Left hindlimb (tissue), 1 donor: ENCODE measurements at regions not wholly inside any gene's neighbourhood (a gene's known extent, or its start where the extent isn't known, plus 50 kb on each side); places are given as distances from the start of the nearest gene placed in this dataset.
"Not testable (repeated sequence)": the region's sequence is repeated elsewhere in the genome, so short reads cannot be mapped to it uniquely, and the experiment has no call there.

ENCODE experiments used
- DNase-seq: peaks from one replicate; pipeline ENCODE4 v3.0.0-alpha.2; 2018

DNA sequence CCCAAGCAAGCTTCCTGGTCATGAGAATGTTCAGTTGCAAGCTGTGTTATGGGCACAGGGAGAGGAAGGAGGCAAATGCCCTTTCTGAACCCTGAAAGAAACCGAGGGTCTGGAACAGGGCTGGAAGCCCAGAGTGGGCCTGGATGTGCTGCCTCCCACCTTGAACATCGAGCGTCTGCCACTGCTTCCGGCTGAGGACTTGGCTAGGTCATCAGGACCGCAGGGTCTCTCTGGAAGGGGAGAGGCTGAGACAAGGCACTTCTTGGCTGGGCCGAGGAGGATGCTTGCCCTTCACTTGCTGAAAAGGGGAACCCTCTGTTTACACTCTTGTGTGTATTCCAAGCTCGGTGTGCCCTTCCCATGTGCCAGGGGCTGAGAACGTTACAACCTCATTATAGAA, 168.0 kb upstream of the C1orf174 start:
- DNase-seq, result no peak

DNA sequence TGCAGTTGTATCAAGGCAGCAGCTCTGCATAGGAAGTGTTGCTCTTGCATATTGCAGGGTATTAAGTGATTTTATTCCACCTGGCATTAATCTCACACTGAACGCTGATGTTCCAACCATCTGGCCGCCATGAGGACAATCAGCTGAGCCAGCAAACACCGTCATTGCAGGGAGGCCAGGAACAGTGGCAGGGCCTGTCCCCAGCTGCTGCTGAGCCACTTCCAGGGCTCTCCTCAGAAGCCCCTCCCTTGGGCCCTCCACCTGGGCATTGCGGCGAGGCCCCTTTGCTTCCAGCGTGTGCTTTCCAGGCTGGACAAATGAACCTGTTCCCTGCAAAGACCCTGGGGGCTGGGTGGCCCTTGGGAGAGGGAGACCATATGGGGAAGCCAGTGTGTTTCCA, 171.6 kb upstream of the C1orf174 start:
- DNase-seq, result no peak

DNA sequence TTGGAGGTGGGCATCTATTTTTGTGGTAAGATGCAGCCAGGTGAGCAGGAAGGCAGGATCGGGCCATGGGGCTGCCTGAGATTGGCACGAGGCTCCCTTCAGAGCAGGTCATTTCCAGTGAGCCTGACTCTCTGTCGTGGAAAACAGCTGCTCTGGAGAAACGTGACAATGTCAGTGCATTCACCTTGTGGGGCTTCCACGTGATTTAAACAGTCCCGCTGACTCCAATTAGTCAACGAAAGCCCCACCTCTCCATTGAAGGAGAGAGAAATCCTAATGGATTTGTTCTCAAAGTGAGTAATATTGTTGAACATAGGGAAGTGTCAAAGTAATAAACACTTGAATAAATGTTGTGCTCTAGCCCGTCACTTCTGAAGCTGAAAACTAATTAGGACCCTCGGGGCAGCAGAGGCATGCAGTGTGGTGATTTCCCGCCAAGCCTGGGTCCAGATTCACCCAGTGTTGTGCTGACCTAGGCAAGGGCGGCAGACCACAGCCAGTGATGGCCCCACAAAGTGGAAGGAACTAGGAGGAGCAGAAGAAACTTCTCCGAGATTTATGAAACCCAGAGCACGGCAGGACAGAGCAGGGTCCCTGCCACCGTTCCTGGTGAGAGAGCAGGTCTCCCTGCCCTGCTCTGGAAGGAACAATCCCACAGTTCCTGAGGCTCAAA, 172.5 kb upstream of the C1orf174 start:
- DNase-seq, result no peak

DNA sequence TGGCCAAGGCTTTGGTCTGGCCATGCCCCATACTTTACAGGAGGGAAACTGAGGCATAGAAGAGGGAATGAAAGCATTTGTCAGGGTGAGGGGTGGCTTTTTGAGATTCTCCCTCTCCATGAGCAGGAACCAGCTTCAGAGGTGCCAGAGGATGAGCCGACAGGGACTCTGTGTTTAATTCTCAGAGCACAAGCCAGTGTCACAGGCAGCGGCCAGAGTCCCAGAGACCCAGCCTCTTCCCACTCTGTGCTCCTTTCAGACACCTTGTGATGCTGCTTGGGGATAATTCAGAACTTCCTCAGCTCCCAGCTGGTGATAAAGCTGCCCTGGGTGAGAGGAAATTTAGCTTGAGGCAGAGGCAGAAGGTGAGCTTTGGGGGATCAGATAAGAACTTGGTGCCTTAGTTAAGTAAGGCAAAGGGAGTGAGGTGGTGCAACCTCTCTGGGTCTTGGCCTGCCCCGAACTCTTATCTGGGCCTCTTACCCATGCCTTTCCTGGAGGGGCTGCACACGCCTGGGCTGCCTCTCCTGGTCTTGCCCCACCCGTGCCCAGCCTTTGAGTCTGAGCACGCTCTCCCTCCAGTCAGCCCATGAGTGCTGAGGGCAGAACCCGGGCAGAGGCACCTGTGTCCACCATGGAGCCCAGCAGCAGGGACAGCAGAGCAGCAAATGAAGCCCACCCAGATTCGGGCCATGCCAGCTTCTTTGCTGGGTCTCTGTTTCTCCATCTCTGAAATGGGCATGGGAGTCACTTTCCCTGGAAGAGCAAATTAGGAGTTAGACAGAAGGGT, 175.6 kb upstream of the C1orf174 start:
- no peak for DNase-seq

DNA sequence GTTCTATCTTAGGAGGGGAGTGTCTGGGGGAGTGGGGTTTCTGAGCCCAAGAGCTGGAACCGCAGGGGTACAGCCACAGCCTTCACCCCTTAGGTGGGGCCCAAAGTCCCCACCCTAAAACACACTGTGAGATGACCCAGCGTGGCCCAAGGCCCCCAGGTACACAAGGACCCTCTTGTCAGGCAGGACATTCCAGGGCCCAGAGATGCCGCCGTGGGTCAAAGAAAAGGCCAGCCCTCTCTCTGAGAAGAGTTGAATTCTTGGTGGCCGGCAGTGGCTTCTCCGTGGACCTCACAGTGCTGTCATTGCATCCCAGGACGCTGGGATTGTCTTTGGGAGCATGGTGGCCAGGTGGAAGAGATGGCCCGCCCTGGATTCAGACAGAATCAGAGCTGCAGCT, 176.3 kb upstream of the C1orf174 start:
- no peak for DNase-seq

DNA sequence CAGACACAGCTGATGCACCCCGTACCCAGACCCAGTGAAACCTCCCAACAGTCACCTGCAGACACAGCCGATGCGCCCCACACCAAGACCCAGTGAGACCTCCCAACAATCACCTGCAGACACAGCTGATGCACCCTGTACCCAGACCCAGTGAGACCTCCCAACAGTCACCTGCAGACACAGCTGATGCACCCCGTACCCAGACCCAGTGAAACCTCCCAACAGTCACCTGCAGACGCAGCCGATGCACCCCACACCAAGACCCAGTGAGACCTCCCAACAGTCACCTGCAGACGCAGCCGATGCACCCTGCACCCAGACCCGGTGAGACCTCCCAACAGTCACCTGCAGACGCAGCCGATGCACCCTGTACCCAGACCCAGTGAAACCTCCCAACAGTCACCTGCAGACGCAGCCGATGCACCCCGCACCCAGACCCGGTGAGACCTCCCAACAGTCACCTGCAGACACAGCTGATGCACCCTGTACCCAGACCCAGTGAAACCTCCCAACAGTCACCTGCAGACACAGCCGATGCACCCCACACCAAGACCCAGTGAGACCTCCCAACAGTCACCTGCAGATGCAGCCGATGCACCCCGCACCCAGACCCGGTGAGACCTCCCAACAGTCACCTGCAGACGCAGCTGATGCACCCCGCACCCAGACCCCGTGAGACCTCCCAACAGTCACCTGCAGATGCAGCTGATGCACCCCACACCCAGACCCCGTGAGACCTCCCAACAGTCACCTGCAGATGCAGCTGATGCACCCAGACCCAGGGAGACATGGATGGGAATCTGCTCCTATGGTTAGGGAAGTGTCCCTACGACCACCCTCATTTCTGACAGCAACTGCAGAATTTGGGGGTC, 178.3 kb upstream of the C1orf174 start:
- not testable (repeated sequence) for DNase-seq

DNA sequence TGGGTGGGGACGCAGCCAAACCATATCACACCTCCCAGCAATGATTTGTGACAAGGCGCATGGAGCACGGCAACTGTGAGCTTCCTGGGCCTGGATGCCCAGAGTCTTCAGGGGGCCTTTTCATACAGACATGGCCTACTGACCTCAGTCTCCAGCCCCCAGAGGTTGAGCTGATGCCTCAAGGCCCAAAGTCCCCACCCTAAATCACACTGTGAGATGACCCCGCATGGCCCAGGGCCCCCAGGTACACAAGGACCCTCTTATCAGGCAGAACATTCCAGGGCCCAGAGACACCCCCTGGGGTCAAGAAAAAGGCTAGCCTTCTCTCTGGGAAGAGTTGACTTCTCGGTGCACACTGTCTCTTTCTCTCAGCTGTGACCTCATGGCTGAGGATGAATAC, 179.7 kb upstream of the C1orf174 start:
- DNase-seq, result no peak

DNA sequence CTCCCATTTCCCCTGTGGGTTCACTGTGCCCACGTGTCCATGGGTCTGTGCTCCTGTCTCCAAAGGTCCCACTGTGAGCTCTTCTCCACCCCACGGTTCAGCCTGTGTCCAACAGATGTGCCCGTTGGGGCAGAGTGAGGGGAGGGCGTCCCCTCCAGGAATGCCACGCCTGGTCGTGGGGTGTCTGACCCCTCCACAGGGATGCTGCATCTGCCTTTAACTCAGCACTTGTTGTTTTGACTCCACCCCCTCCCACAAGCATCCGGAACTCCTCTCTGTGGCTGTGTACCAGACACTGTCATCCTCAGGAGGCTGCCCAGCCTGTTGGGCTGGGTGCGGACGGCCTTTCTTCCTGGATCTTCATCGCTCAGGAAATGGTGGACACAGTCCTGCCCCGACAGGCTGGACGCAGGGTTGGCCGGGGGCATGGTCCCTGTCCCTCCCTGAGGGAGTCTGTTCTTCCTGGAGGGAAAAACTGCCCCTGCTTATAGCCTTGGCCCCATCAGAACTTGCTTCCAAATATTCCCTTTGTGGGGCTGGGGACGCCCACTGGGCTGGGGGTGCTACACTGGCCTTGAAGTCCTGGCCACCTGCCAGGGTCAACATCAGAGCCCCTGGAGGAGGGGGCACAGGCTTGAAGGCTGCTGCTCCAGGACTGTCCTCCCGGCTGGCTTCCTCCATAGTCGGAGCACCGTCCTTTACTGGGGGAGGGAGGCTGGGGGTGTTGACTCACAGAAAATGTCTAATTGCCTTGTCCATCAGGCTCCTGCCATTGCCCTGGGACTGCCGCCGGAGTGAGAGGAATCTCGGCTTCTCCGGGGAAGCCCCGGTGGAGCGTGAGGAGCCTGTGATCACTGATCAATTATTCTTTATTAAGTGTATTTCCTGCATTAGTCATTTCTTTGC, 182.0 kb upstream of the C1orf174 start:
- no peak for DNase-seq

DNA sequence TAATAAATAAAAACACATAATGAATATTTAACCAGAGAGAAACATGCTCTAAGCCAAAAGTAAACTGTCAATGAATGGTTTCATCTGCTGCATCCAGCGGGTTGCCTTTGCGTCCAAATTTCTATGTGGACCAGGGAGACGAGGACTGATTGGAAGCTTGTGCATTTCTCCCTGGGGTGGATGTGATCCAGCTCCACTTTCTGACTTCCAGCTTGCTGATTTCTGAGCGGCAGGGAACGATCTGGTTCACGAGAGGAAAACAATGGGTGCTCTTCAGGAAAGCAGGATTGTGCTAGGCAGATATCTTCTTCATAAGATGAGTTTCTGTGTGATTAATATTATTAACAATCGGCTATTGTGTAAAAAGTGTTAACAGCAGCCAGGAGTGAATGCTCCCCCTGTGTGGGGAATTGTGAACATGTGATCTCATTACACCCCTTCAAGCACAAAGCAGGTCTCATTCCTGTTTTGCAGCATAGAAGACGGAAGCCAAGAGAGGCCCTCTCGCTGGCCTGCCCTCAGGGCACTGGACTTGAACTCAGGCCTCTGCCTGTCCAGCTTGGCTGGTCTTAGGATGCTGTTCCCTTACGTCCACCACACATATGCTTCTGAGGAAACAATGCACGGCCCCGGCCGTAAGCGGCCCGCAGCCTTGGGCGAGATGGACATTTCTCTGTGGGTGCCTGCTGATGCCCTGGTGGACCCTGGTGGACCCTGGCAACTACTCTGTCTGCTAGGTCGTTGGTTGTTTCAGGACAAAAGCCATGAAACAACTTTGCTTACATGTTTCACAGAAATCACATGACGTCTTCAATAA, 183.4 kb upstream of the C1orf174 start:
- DNase-seq, result no peak

DNA sequence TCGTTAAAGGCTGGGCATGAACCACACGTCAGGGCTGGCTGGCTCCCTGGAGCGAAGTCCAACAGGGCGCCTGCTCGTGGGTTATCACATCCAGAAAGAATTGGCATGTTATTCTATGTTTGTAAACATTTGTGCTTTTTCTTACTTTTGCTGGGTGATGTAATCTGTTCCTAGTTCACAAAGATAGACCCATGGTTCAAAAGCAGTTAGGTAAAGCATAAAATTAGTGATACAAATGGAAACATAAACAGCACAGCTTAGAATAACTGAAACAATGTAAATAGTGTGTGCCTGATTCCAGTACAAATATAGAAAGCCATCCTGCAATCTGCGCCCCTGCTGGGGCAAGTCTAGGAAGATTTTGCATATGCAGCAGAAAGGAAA, 184.0 kb upstream of the C1orf174 start:
- no peak for DNase-seq

DNA sequence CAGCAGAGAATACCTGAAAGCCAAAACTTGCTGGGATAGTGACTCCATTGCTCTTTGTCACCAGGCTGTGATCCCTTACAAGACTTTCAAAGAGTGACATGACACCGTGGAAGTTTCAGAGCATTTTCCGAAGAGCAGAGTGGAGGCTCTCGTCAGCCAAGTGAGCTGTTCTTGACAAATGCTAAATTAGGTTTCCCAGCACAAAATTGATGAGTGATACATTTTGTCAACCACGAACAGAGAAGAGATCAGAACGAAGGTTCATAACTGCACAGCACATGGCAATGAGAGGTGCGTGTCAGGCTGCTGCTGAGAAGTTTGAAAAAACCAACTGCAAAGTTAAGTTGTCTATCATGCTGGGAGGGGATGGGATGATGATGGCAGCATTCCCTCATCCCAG, 184.4 kb upstream of the C1orf174 start:
- DNase-seq, result no peak

DNA sequence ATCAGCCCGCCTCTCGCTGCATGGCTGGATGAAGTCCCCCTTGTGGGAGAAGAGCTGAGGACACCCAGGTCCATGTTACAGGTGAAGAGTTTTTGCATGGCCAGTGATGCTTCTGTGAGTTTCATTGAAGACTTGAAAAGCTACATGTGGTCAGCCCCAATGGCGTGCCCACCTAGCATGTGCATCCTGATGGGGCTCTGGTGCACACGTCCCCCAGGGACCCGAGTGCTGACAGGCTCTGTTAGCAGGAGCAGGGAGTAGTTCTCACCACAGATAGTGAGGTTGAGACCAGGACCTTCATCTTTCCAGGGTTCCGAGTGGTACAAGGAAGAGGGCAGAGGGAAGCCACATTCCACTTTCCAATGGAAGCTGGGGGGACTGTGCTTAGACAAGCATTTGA, 184.8 kb upstream of the C1orf174 start:
- no peak for DNase-seq

DNA sequence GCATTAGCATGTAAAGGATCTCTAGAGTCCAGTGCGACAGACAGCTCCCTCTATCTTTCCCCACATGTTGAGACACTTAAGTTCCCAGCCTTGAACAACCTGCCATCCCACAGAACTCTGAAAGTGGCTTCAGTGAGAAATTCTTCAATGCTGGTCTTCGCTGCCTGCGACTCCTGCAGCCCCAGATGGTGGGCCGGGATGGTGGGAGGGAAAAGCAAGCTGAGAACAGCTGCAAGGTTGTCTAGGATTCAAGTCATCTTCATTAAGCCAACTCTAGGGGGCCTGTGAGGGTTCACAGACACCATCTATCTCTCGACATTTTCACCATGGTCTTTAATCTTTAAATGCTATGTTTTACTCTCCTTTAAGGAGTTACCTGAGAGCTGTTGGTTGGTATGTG, 185.5 kb upstream of the C1orf174 start:
- DNase-seq, result no peak

DNA sequence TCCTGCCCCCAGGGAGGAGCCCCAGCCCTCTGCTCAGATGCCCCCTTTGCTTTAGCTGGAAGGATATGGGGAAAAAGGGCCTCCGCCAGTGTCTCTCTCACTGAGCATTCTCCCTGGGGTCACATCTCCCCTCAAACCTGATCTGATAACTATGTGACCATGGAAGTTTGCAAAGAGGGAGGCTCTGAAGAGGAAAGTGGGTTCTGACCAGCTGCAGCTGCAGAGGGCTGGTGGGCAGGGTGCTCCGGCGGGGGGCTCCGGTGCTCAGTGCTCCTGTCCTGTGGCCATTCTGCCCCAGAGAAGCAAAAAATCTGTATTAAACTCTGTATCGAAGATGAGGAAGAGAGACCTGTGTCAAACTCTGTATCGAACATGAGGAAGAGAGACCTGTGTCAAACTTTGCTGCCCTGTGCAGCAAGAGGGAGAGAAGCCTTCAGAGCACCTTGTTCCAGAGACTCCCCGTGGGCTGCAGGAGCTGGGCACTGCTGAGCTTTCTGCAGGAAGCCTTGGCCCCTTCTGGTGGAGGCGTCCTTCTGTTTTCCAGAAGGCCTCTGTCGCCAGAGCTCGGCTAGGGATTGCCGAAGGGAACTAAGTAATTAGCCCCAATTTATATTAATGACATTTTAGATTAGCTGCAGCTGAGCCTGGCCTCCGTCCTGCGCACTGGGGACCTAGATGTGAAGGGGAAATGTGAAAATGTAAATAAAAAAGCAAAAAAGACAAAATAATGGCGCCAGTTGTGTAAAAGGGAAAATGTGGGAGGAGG, 186.2 kb upstream of the C1orf174 start:
- no peak for DNase-seq

DNA sequence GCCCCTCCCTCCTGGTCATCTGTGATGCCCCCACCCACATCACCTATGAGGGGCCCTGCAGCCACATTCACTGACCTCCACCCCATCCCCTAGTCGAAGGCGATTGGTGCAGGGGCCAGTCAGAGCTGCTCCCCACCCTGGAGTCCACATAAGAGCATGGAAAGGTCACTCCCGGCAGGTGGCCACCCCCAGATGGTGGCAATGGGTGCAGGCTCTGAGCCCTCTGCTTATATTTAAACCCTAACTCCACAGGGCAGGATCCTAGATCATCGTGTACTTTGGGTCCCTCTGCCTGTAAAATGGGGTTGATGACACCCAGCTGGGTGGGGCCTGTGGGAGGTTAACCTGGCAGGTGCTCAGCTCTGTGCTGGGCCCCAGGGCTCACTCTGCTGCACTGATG, 186.8 kb upstream of the C1orf174 start:
- DNase-seq, result no peak

DNA sequence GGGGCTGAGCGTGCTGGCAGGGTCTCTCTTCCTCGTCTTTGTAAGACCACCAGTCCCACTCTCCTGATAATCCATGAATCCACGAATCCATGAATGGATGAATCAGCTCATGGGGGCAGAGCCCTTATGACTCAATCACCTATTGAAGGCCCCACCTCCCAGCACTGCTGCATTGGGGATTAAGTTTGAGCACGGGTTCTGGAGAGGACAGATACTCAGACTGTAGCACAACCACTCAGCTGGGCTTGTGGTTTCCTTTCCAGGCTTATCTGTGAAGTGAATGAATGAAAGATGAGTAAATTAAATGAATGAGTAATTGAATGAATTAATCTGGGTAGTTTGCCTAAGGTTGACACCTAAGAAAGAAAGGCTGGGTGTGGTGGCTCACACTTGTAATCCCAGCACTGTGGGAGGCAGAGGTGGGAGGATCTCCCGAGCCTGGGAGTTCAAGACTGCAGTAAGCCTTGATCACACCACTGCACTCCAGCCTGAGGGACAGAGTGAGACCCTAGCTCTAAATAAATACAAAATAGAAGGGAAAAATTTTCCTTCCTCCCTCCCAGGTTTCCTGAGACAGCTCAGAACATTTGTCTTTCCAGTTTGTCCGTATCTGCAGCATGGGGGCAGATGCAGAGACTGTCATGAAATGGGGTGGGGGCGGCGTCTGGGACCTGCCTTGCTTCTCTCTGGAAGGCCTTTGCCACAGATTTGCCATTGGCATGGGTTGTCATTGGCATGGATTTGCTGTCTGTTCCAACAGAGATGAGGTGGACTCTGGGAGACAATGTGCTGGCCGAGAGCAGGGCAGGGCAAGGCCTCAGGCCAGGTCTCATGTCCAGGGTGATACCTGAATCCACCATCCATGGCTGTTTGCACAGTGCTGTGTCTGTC, 187.7 kb upstream of the C1orf174 start:
- DNase-seq, result no peak

DNA sequence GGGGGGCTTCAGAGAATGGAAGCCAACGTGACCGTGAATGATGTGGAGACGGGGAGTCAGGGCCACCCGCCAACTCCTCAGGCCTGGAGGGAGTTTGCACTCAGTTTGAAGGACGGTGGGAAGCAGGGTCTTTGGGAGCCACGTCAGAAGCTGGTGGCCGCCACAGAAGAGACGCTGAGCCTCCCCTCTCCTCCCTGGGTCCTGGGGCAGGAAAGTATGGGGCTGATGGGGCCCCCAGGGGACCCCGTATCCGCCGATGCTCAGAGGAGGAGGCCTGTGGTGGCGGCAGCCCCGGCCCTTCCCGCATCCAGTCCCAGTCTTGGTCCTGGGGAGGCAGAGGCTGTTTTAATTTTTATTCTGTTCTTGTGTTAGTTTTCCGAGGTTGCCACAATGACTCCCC, 188.6 kb upstream of the C1orf174 start:
- DNase-seq, result no peak

DNA sequence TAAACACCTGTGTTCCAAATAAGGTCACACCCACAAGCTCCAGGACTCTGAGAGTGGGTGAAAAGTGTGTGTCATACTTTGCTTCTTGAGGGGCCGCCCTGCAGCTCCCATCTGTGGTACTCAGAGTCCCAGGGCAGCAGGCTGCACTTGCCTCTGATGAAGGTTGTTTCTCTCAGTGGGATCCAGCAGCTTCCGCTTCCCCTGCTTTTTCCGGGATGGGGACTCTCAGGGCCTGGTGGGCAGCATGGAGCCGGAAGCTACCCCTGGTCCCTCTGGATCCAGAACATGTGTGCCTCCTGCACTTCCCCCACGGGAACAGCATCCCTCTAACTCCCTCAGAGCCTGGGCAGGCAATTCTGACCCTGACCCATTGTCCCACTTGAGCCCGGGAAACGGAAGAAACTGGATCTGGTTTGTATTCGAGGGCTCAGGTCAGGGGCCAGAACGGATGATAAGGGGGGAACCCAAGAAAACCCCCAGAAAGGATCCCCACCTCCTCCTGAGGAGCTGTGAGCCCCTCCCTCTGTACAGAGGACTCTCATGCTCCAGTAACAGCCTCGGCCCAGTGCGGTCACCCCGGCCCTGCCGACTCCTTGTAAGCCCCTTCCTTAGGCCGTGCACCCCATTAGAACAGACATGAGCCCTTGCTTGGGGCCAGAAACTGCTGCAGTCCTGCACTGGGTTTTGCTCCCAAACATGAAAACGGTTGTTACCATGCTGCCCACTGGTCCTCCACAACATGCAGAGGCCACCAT, 189.5 kb upstream of the C1orf174 start:
- DNase-seq, result no peak

DNA sequence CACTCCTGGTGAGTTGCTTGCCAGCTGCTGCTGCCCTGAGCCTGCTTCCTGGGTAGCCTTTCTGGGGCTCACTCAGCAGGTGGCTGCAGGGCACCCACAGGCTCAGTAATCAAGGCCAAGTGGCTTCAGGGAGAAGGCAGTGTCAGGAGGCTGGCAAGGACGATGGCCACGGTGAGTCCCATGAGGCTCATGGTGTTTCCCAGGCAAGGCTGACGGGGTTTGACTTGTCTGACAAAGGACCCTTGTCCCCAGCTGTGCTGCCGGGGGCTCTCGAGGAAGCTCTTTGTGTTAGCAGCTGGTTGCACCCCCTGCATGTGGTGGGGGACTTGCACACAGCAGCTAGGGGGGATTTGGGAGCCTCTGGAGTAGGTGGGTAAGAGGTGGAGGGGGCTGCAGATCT, 190.5 kb upstream of the C1orf174 start:
- DNase-seq, result no peak
